22Rv1 (cell line): ENCODE measurements at regions not wholly inside any gene's neighbourhood (a gene's known extent, or its start where the extent isn't known, plus 50 kb on each side); places are given as distances from the start of the nearest gene placed in this dataset.

ENCODE experiments used
- ZFX ChIP-seq: fragments of 450-650 bp; IDR thresholded peaks from 2 replicates; pipeline ENCODE4 v1.6.1; 2017; ENCODE audit warnings: antibody characterized with exemption, borderline replicate concordance
- TF ChIP-seq, protein P1 (sequence below): fragments of 450-650 bp; IDR thresholded peaks from 2 replicates; pipeline ENCODE4 v1.5.1; 2017; ENCODE audit warnings: mild to moderate bottlenecking

DNA sequence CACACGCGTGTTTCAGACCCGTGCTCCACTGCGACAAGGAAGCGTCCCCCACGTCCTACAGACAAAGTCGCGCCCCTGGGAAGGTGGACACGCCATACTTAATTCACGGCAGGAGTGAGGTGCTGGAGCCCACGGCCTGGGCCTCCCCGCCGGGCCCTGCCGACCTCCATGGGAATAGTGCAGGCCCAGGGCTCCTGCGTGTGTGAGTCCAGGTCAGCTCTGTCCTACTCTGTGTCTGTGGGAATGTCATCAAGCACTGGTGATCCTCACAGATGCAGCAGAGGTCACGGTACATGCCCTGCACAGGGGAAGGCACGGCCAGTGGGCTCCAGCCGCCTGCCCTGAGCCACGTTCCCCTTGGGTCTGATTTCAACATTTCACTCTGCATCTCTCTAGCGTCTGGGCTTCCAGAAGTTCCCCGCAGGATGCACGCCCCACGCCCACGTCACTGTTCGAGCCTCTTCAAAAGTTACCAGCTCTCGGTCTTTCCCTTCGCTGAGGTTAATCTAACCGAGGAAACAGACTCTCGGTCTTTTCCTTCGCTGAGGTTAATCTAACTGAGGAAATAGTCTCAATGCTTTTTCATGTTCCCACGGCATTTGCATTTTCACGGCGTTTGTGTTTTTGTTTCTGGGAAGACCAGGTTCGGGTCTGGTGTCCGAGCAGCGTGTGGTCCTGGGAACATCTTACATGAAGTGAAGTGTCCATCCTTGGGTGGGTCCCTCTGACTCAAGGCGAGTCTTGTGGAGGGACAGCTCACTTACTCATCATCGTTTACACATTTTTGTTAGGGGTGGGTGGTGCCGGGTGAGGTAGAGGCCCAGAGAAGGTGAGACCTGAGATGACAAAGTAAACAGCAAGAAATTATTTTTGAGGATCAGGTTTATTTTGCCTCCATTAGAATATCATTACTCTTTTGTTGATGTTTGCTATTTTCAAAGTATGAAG is 157.3 kb upstream of the ALKAL2 start:
- TF ChIP-seq, protein P1, sequence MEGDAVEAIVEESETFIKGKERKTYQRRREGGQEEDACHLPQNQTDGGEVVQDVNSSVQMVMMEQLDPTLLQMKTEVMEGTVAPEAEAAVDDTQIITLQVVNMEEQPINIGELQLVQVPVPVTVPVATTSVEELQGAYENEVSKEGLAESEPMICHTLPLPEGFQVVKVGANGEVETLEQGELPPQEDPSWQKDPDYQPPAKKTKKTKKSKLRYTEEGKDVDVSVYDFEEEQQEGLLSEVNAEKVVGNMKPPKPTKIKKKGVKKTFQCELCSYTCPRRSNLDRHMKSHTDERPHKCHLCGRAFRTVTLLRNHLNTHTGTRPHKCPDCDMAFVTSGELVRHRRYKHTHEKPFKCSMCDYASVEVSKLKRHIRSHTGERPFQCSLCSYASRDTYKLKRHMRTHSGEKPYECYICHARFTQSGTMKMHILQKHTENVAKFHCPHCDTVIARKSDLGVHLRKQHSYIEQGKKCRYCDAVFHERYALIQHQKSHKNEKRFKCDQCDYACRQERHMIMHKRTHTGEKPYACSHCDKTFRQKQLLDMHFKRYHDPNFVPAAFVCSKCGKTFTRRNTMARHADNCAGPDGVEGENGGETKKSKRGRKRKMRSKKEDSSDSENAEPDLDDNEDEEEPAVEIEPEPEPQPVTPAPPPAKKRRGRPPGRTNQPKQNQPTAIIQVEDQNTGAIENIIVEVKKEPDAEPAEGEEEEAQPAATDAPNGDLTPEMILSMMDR, result no peak
- no peak for TF ChIP-seq ZFX
